Ovary (tissue), 3 donors: ENCODE measurements at regions not wholly inside any gene's neighbourhood (a gene's known extent, or its start where the extent isn't known, plus 50 kb on each side); places are given as distances from the start of the nearest gene placed in this dataset.

Experiments used
- EP300 ChIP-seq: sonication (generic); formaldehyde crosslinking; IDR thresholded peaks from one replicate; pipeline ENCODE4 v1.6.1; 2017; ENCODE audit warnings: antibody characterized with exemption
- POLR2A ChIP-seq: fragments of 450-650 bp; IDR thresholded peaks from one replicate; pipeline ENCODE4 v1.6.1; 2017; ENCODE audit warnings: antibody characterized with exemption, mild to moderate bottlenecking, moderate library complexity
- TF ChIP-seq, protein P1 (sequence below), 3 donors: fragments of 450-650 bp in 2 of 3; fragments of 200-600 bp in 1 of 3; IDR thresholded peaks; one replicate each; pipeline versions ENCODE4 v1.5.1 to v1.8.0; 2016 to 2022; ENCODE audit warnings: antibody characterized with exemption in 3 of 3, mild to moderate bottlenecking in 1 of 3
- donor health status: DM: no; HTN: no; CAD: no.

DNA sequence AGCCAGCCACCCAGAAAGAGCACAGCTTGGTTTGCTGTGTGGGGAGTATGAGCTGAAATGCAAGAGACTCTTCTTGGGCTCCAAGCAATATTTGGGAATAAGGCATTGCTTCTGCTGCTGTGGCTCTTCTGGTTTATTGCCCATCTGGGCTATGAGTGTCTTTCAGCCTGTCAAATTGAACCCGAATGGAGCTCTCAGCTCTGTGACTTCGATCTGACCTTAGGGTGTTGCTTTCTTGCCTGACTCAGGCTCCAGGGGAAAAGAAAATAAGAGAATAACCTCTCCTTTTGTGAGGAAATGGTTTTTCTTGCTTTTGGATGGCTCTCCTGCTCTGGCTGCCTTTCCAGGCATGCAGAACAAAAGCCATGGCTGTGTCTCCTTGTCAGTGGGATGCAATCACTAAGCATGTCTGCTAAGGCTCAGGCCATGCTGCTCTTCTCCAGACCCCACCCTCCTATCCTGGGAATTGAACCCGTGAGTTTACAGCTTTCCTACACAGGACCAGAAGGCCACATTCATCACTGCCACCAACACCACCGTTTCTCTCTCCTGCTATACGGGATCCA is 169.4 kb upstream of the JAG1 start:
- TF ChIP-seq, protein P1, sequence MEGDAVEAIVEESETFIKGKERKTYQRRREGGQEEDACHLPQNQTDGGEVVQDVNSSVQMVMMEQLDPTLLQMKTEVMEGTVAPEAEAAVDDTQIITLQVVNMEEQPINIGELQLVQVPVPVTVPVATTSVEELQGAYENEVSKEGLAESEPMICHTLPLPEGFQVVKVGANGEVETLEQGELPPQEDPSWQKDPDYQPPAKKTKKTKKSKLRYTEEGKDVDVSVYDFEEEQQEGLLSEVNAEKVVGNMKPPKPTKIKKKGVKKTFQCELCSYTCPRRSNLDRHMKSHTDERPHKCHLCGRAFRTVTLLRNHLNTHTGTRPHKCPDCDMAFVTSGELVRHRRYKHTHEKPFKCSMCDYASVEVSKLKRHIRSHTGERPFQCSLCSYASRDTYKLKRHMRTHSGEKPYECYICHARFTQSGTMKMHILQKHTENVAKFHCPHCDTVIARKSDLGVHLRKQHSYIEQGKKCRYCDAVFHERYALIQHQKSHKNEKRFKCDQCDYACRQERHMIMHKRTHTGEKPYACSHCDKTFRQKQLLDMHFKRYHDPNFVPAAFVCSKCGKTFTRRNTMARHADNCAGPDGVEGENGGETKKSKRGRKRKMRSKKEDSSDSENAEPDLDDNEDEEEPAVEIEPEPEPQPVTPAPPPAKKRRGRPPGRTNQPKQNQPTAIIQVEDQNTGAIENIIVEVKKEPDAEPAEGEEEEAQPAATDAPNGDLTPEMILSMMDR (IDR thresholded peaks at IDR 0.05): no peak
- no peak for TF ChIP-seq POLR2A
- no peak for TF ChIP-seq EP300
